ENCODE measurements at regions not wholly inside any gene's neighbourhood (a gene's known extent, or its start where the extent isn't known, plus 50 kb on each side); places are given as distances from the start of the nearest gene placed in this dataset.

DNA sequence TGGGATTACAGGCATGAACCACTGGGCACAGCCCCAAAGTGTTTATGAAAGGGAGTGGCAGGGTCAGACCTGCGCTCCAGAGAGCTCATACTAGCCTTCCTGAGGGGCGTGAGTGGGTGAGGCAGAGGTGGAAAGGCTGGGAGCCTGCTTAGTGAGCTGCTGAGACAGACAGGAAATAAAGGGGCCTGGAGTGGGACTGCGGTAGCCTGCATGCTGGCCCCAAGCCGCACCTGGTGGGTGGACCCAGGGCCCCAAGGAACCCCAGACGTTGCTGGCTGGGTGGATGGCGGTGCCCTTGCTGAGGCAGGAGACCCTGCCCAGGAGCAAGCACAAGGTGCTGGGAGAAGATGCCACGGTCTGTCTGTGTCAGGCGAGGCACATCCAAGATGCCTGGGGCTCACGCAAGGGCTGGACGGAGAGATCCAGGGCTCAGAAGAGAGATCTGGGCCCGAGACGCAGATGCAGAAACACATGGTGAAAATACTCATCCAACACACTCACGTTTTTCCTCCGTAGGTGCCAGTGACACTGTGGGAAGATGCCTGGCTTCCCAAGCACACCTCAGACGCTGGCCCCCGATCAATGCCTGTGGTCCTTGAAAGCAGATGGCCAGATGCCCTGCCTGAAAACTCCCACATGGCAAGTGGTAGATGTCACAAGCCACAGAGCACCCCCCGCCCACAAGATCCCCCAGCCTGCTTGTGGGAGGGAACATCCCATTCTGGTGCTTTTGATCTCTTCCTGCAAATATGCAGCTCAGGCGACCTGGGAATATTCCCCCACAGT lies 151.1 kb downstream of the GLI2 start:
- no peak for DNase-seq (ENCODE audit: extremely low spot score)
- ChIA-PET CTCF (no interaction called here), POLR2A (no interaction called here)
- TF ChIP-seq ELF4 (IDR thresholded peaks at IDR 0.05) (no peak), FOXA1 (IDR thresholded peaks at IDR 0.05) (no peak), BHLHE40 (IDR thresholded peaks at IDR 0.05; ENCODE audit: borderline replicate concordance) (no peak), TARDBP (IDR thresholded peaks at IDR 0.05) (no peak), SUZ12 (IDR thresholded peaks at IDR 0.05) (no peak), HDGF (IDR thresholded peaks at IDR 0.05; ENCODE audit: borderline replicate concordance) (no peak), CTBP1 (IDR thresholded peaks at IDR 0.05; ENCODE audit: borderline replicate concordance) (no peak), FOXM1 (IDR thresholded peaks at IDR 0.05; ENCODE audit: borderline replicate concordance) (no peak), SP1 (IDR thresholded peaks at IDR 0.05) (no peak), ZNF384 (IDR thresholded peaks at IDR 0.05) (no peak)
- TF ChIP-seq, protein P1, sequence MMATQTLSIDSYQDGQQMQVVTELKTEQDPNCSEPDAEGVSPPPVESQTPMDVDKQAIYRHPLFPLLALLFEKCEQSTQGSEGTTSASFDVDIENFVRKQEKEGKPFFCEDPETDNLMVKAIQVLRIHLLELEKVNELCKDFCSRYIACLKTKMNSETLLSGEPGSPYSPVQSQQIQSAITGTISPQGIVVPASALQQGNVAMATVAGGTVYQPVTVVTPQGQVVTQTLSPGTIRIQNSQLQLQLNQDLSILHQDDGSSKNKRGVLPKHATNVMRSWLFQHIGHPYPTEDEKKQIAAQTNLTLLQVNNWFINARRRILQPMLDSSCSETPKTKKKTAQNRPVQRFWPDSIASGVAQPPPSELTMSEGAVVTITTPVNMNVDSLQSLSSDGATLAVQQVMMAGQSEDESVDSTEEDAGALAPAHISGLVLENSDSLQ (IDR thresholded peaks at IDR 0.05): no peak

- ChIA-PET POLR2A (no interaction called here), CTCF (no interaction called here)
- no peak for DNase-seq (ENCODE audit: extremely low spot score)
- no peak for TF ChIP-seq LEF1 (IDR thresholded peaks at IDR 0.05; ENCODE audit: borderline replicate concordance)
- TF ChIP-seq ARNT (IDR thresholded peaks at IDR 0.05): no peak
- TF ChIP-seq BHLHE40 (IDR thresholded peaks at IDR 0.05; ENCODE audit: borderline replicate concordance): no peak
- no peak for TF ChIP-seq CTBP1 (IDR thresholded peaks at IDR 0.05; ENCODE audit: borderline replicate concordance)
- no peak for TF ChIP-seq L3MBTL2 (conservative IDR thresholded peaks at IDR 0.05)
- no peak for TF ChIP-seq SUZ12 (IDR thresholded peaks at IDR 0.05)
- no peak for TF ChIP-seq NFRKB (IDR thresholded peaks at IDR 0.05)
- TF ChIP-seq, protein P1 (IDR thresholded peaks at IDR 0.05): no peak
Measured at GRCh38 chr2:120887320-120887697, 151.6 kb downstream of the GLI2 start.

DNA sequence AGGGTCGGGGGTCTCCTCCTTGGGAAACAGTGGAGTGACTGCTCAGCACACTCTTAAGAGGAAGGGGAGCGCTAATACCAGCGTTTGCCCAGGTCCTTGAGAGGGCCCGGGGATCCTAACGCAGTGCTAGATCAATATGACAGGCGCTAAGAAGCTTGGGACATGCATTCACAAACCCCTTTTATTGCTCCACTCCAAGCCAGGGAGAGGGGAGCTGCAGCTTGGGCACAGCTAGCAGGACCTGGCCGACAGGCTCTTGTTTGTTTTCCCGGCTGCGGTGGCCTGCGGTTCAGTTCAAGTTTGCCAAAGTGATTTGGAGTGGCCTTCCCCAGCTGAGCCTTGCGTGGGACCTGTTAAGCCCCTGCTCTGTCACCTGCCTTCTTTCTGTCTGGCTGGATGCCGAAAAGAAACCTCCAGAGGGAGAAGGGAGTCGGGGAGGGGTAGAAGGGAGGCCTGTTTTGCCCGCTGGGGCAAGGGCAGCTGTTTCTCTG lies 152.1 kb downstream of the GLI2 start:
- TF ChIP-seq FOXA1 (IDR thresholded peaks at IDR 0.05): no peak
- no peak for TF ChIP-seq NFRKB (IDR thresholded peaks at IDR 0.05)
- no peak for TF ChIP-seq BHLHE40 (IDR thresholded peaks at IDR 0.05; ENCODE audit: borderline replicate concordance)
- TF ChIP-seq CTBP1 (IDR thresholded peaks at IDR 0.05; ENCODE audit: borderline replicate concordance): no peak
- TF ChIP-seq SP1 (IDR thresholded peaks at IDR 0.05): no peak
- TF ChIP-seq FOXK2 (IDR thresholded peaks at IDR 0.05): no peak
- TF ChIP-seq L3MBTL2 (conservative IDR thresholded peaks at IDR 0.05): no peak
- no peak for TF ChIP-seq FOXM1 (IDR thresholded peaks at IDR 0.05; ENCODE audit: borderline replicate concordance)
- ChIA-PET POLR2A (no interaction called here), CTCF (no interaction called here)
- DNase-seq (ENCODE audit: extremely low spot score): no peak

GRCh38 chr2:120888851-120889250 lies 153.2 kb downstream of the GLI2 start:
- DNase-seq (ENCODE audit: extremely low spot score): no peak
- CTCF ChIA-PET: no interaction called here
- TF ChIP-seq L3MBTL2 (conservative IDR thresholded peaks at IDR 0.05): no peak
- TF ChIP-seq CTBP1 (IDR thresholded peaks at IDR 0.05; ENCODE audit: borderline replicate concordance): no peak
- TF ChIP-seq ARNT (IDR thresholded peaks at IDR 0.05): no peak
- POLR2A ChIA-PET: no interaction called here

- TF ChIP-seq HDGF (IDR thresholded peaks at IDR 0.05; ENCODE audit: borderline replicate concordance) (no peak), ELF4 (IDR thresholded peaks at IDR 0.05) (no peak), FOXA1 (IDR thresholded peaks at IDR 0.05) (no peak)
- DNase-seq (ENCODE audit: extremely low spot score): no peak
- ChIA-PET POLR2A (interaction anchor here (0.7 kb wide), 1 partner anchor 153 kb away, joined by 3 read pairs; no protein-coding TSS in a partner anchor), CTCF (no interaction called here)
Measured at GRCh38 chr2:120889936-120890335, 154.3 kb downstream of the GLI2 start.

DNA sequence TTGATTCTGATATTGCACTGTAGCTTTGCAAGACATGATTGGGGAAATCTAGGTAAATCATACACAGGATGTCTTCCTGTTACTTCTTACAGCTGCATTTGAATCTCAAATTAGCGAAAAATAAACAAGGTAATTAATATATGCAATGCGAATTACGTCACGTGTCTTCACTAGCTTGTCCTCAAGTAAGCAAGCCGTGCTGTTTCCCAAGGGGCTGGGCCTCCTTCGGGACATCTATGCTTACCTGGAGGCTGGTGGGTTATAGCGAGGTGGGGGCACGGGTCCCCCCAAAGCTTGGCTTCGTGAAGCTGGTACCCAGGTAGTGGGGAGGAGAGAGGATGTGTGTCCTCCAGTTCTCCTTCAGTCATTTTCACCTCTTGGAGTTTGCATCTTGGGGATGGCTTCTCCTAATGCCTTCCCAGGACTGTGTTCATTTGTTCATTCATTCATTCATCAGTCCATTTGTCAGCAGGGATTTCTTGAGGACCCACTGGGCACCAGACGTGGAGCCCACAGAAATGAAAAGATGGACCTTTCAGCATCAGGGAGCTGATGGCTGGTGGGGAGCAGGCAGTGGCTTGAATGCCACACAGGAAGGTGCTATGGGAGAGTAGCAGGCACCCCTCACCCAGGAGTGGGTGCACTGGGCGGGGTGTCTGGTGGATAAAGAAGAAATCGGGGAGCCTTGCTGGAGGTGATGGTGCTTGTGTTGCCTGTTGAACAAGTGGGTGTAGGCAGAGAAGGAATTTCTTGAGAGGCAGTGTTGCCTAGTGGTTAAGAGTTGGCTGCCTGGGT lies 155.1 kb downstream of the GLI2 start:
- TF ChIP-seq HDGF (IDR thresholded peaks at IDR 0.05; ENCODE audit: borderline replicate concordance) (no peak), ARNT (IDR thresholded peaks at IDR 0.05) (no peak), BHLHE40 (IDR thresholded peaks at IDR 0.05; ENCODE audit: borderline replicate concordance) (no peak), L3MBTL2 (conservative IDR thresholded peaks at IDR 0.05) (no peak), FOXA1 (IDR thresholded peaks at IDR 0.05) (no peak), FOXM1 (IDR thresholded peaks at IDR 0.05; ENCODE audit: borderline replicate concordance) (no peak), FOXK2 (IDR thresholded peaks at IDR 0.05) (no peak), LEF1 (IDR thresholded peaks at IDR 0.05; ENCODE audit: borderline replicate concordance) (no peak), NFRKB (IDR thresholded peaks at IDR 0.05) (no peak), CTBP1 (IDR thresholded peaks at IDR 0.05; ENCODE audit: borderline replicate concordance) (no peak), ELF4 (IDR thresholded peaks at IDR 0.05) (no peak), SUZ12 (IDR thresholded peaks at IDR 0.05) (no peak), SP1 (IDR thresholded peaks at IDR 0.05) (no peak), TARDBP (IDR thresholded peaks at IDR 0.05) (no peak)
- TF ChIP-seq, protein P1 (IDR thresholded peaks at IDR 0.05): no peak
- ChIA-PET CTCF (interaction anchor here (0.6 kb wide), 1 partner anchor 35 kb away, joined by 3 read pairs; no protein-coding TSS in a partner anchor), POLR2A (interaction anchor here (0.7 kb wide), 1 partner anchor 154 kb away, joined by 3 read pairs; no protein-coding TSS in a partner anchor)
- no peak for DNase-seq (ENCODE audit: extremely low spot score)
